ENCODE measurements at regions not wholly inside any gene's neighbourhood (a gene's known extent, or its start where the extent isn't known, plus 50 kb on each side); places are given as distances from the start of the nearest gene placed in this dataset.

- H3K27me3 ChIP-seq (ENCODE audit: control insufficient read depth, insufficient read depth, low read length) = no peaks in the 10 kb centered on the region
- no peak overlapping the region for H3K27ac ChIP-seq (ENCODE audit: low read length)
- no peaks in the 10 kb centered on the region for H3K36me3 ChIP-seq (ENCODE audit: control insufficient read depth, insufficient read depth, low read length)
- H3K4me1 ChIP-seq (ENCODE audit: control insufficient read depth, insufficient read depth, low read length) = no peaks in the 10 kb centered on the region
- WGBS (ENCODE audit: insufficient coverage, low lambda C conversion rate) = 100% methylated on average over 1 of the region's 1 CpG
- no peaks in the 10 kb centered on the region for H3K9me3 ChIP-seq (ENCODE audit: control insufficient read depth, low read depth, low read length)
- H3K4me3 ChIP-seq (ENCODE audit: low read length) = no peak overlapping the region
- DNase-seq = no peak
Observed at GRCh38 chr2:40886100-40886499, 434.2 kb upstream of the SLC8A1 start.

GRCh38 chr2:40886655-40887054, 434.8 kb upstream of the SLC8A1 start:
- Histone ChIP-seq H3K27ac (ENCODE audit: low read length) (no peak overlapping the region), H3K27me3 (ENCODE audit: control insufficient read depth, insufficient read depth, low read length) (no peaks in the 10 kb centered on the region), H3K36me3 (ENCODE audit: control insufficient read depth, insufficient read depth, low read length) (no peaks in the 10 kb centered on the region), H3K4me3 (ENCODE audit: low read length) (no peak overlapping the region), H3K9me3 (ENCODE audit: control insufficient read depth, low read depth, low read length) (no peaks in the 10 kb centered on the region), H3K4me1 (ENCODE audit: control insufficient read depth, insufficient read depth, low read length) (no peaks in the 10 kb centered on the region)
- WGBS (ENCODE audit: insufficient coverage, low lambda C conversion rate) = 100% methylated on average over 1 of the region's 1 CpG
- no peak for DNase-seq

GRCh38 chr2:40896358-40896757, 444.5 kb upstream of the SLC8A1 start:
- H3K36me3 ChIP-seq (ENCODE audit: control insufficient read depth, insufficient read depth, low read length) = no peaks in the 10 kb centered on the region
- no peaks in the 10 kb centered on the region for H3K4me1 ChIP-seq (ENCODE audit: control insufficient read depth, insufficient read depth, low read length)
- H3K9me3 ChIP-seq (ENCODE audit: control insufficient read depth, low read depth, low read length) = no peaks in the 10 kb centered on the region
- no peak overlapping the region for H3K4me3 ChIP-seq (ENCODE audit: low read length)
- no peak overlapping the region for H3K27ac ChIP-seq (ENCODE audit: low read length)
- H3K27me3 ChIP-seq (ENCODE audit: control insufficient read depth, insufficient read depth, low read length) = no peaks in the 10 kb centered on the region
- DNase-seq = no peak

GRCh38 chr2:40914666-40915065, 462.8 kb upstream of the SLC8A1 start:
- Histone ChIP-seq H3K4me3 (ENCODE audit: low read length) (no peak overlapping the region), H3K27ac (ENCODE audit: low read length) (no peak overlapping the region), H3K27me3 (ENCODE audit: control insufficient read depth, insufficient read depth, low read length) (no peaks in the 10 kb centered on the region), H3K9me3 (ENCODE audit: control insufficient read depth, low read depth, low read length) (no peaks in the 10 kb centered on the region), H3K4me1 (ENCODE audit: control insufficient read depth, insufficient read depth, low read length) (no peaks in the 10 kb centered on the region), H3K36me3 (ENCODE audit: control insufficient read depth, insufficient read depth, low read length) (no peaks in the 10 kb centered on the region)
- no peak for DNase-seq

- no peaks in the 10 kb centered on the region for H3K9me3 ChIP-seq (ENCODE audit: control insufficient read depth, low read depth, low read length)
- no peaks in the 10 kb centered on the region for H3K4me1 ChIP-seq (ENCODE audit: control insufficient read depth, insufficient read depth, low read length)
- no peak for DNase-seq
- H3K4me3 ChIP-seq (ENCODE audit: low read length) = no peak overlapping the region
- no peaks in the 10 kb centered on the region for H3K27me3 ChIP-seq (ENCODE audit: control insufficient read depth, insufficient read depth, low read length)
- H3K27ac ChIP-seq (ENCODE audit: low read length) = no peak overlapping the region
- H3K36me3 ChIP-seq (ENCODE audit: control insufficient read depth, insufficient read depth, low read length) = no peaks in the 10 kb centered on the region
Observed at GRCh38 chr2:40915651-40916050, 463.8 kb upstream of the SLC8A1 start.

- Histone ChIP-seq H3K9me3 (ENCODE audit: control insufficient read depth, low read depth, low read length) (no peaks in the 10 kb centered on the region), H3K27ac (ENCODE audit: low read length) (no peak overlapping the region), H3K36me3 (ENCODE audit: control insufficient read depth, insufficient read depth, low read length) (no peaks in the 10 kb centered on the region), H3K4me3 (ENCODE audit: low read length) (no peak overlapping the region), H3K4me1 (ENCODE audit: control insufficient read depth, insufficient read depth, low read length) (no peaks in the 10 kb centered on the region), H3K27me3 (ENCODE audit: control insufficient read depth, insufficient read depth, low read length) (no peaks in the 10 kb centered on the region)
- DNase-seq = no peak
- WGBS (ENCODE audit: insufficient coverage, low lambda C conversion rate) = no CpG with 5 or more reads among the region's 2 CpGs
Observed at GRCh38 chr2:40935349-40935748, 483.5 kb upstream of the SLC8A1 start.

- H3K27me3 ChIP-seq (ENCODE audit: control insufficient read depth, insufficient read depth, low read length) = no peaks in the 10 kb centered on the region
- no peak overlapping the region for H3K4me3 ChIP-seq (ENCODE audit: low read length)
- no peak overlapping the region for H3K27ac ChIP-seq (ENCODE audit: low read length)
- H3K4me1 ChIP-seq (ENCODE audit: control insufficient read depth, insufficient read depth, low read length) = no peaks in the 10 kb centered on the region
- DNase-seq = no peak
- WGBS (ENCODE audit: insufficient coverage, low lambda C conversion rate) = 100% methylated on average over 1 of the region's 3 CpGs
- H3K36me3 ChIP-seq (ENCODE audit: control insufficient read depth, insufficient read depth, low read length) = no peaks in the 10 kb centered on the region
- H3K9me3 ChIP-seq (ENCODE audit: control insufficient read depth, low read depth, low read length) = peaks cover 3% of the 10 kb centered on the region
Observed at GRCh38 chr2:40937284-40937683, 485.4 kb upstream of the SLC8A1 start.

GRCh38 chr2:40953341-40953740, 501.5 kb upstream of the SLC8A1 start:
- no CpG with 5 or more reads among the region's 3 CpGs for WGBS (ENCODE audit: insufficient coverage, low lambda C conversion rate)
- H3K4me3 ChIP-seq (ENCODE audit: low read length) = no peak overlapping the region
- no peak for DNase-seq
- H3K9me3 ChIP-seq (ENCODE audit: control insufficient read depth, low read depth, low read length) = no peaks in the 10 kb centered on the region
- no peaks in the 10 kb centered on the region for H3K4me1 ChIP-seq (ENCODE audit: control insufficient read depth, insufficient read depth, low read length)
- H3K27ac ChIP-seq (ENCODE audit: low read length) = no peak overlapping the region
- no peaks in the 10 kb centered on the region for H3K27me3 ChIP-seq (ENCODE audit: control insufficient read depth, insufficient read depth, low read length)
- no peaks in the 10 kb centered on the region for H3K36me3 ChIP-seq (ENCODE audit: control insufficient read depth, insufficient read depth, low read length)

GRCh38 chr2:40955042-40955441, 503.2 kb upstream of the SLC8A1 start:
- Histone ChIP-seq H3K4me1 (ENCODE audit: control insufficient read depth, insufficient read depth, low read length) (no peaks in the 10 kb centered on the region), H3K36me3 (ENCODE audit: control insufficient read depth, insufficient read depth, low read length) (no peaks in the 10 kb centered on the region), H3K27me3 (ENCODE audit: control insufficient read depth, insufficient read depth, low read length) (no peaks in the 10 kb centered on the region), H3K27ac (ENCODE audit: low read length) (no peak overlapping the region), H3K9me3 (ENCODE audit: control insufficient read depth, low read depth, low read length) (no peaks in the 10 kb centered on the region), H3K4me3 (ENCODE audit: low read length) (no peak overlapping the region)
- no peak for DNase-seq
- WGBS (ENCODE audit: insufficient coverage, low lambda C conversion rate) = 84% methylated on average over 2 of the region's 2 CpGs

- no peak overlapping the region for H3K27ac ChIP-seq (ENCODE audit: low read length)
- no peak overlapping the region for H3K4me3 ChIP-seq (ENCODE audit: low read length)
- H3K4me1 ChIP-seq (ENCODE audit: control insufficient read depth, insufficient read depth, low read length) = no peaks in the 10 kb centered on the region
- no peaks in the 10 kb centered on the region for H3K9me3 ChIP-seq (ENCODE audit: control insufficient read depth, low read depth, low read length)
- no peak for DNase-seq
- no peaks in the 10 kb centered on the region for H3K27me3 ChIP-seq (ENCODE audit: control insufficient read depth, insufficient read depth, low read length)
- no peaks in the 10 kb centered on the region for H3K36me3 ChIP-seq (ENCODE audit: control insufficient read depth, insufficient read depth, low read length)
Observed at GRCh38 chr2:40955635-40956034, 503.7 kb upstream of the SLC8A1 start.

- no peaks in the 10 kb centered on the region for H3K4me1 ChIP-seq (ENCODE audit: control insufficient read depth, insufficient read depth, low read length)
- H3K27ac ChIP-seq (ENCODE audit: low read length) = no peak overlapping the region
- WGBS (ENCODE audit: insufficient coverage, low lambda C conversion rate) = no CpG with 5 or more reads among the region's 9 CpGs
- no peaks in the 10 kb centered on the region for H3K9me3 ChIP-seq (ENCODE audit: control insufficient read depth, low read depth, low read length)
- no peak for DNase-seq
- no peaks in the 10 kb centered on the region for H3K27me3 ChIP-seq (ENCODE audit: control insufficient read depth, insufficient read depth, low read length)
- H3K4me3 ChIP-seq (ENCODE audit: low read length) = no peak overlapping the region
- H3K36me3 ChIP-seq (ENCODE audit: control insufficient read depth, insufficient read depth, low read length) = no peaks in the 10 kb centered on the region
Observed at GRCh38 chr2:40957508-40957907, 505.6 kb upstream of the SLC8A1 start.

- H3K36me3 ChIP-seq (ENCODE audit: control insufficient read depth, insufficient read depth, low read length) = no peaks in the 10 kb centered on the region
- no peaks in the 10 kb centered on the region for H3K27me3 ChIP-seq (ENCODE audit: control insufficient read depth, insufficient read depth, low read length)
- H3K4me1 ChIP-seq (ENCODE audit: control insufficient read depth, insufficient read depth, low read length) = no peaks in the 10 kb centered on the region
- no peak overlapping the region for H3K27ac ChIP-seq (ENCODE audit: low read length)
- H3K4me3 ChIP-seq (ENCODE audit: low read length) = no peak overlapping the region
- WGBS (ENCODE audit: insufficient coverage, low lambda C conversion rate) = 100% methylated on average over 1 of the region's 5 CpGs
- no peak for DNase-seq
- no peaks in the 10 kb centered on the region for H3K9me3 ChIP-seq (ENCODE audit: control insufficient read depth, low read depth, low read length)
Observed at GRCh38 chr2:40962026-40962425, 510.1 kb upstream of the SLC8A1 start.
